ENCODE measurements at regions not wholly inside any gene's neighbourhood (a gene's known extent, or its start where the extent isn't known, plus 50 kb on each side); places are given as distances from the start of the nearest gene placed in this dataset.

- Histone ChIP-seq H3K27me3 (ENCODE audit: low read length) (no peaks in the 10 kb centered on the region), H2AFZ (ENCODE audit: low read depth, low read length, severe bottlenecking) (no peak overlapping the region), H3K9me2 (replicated peaks; ENCODE audit: insufficient read depth, low read length) (no peaks in the 10 kb centered on the region), H3K9me3 (ENCODE audit: insufficient read depth, low read length) (no peaks in the 10 kb centered on the region), H3K9ac (ENCODE audit: low read length) (no peak overlapping the region), H3K36me3 (ENCODE audit: low read length) (no peaks in the 10 kb centered on the region), H3K4me3 (ENCODE audit: insufficient read depth, low read length, poor library complexity, severe bottlenecking) (no peak overlapping the region), H4K20me1 (ENCODE audit: low read depth, low read length) (no peaks in the 10 kb centered on the region), H3K79me2 (ENCODE audit: insufficient read depth, low read length) (no peaks in the 10 kb centered on the region), H3K27ac (ENCODE audit: low read depth, low read length) (no peak overlapping the region), H3K4me2 (ENCODE audit: low read depth, low read length, poor library complexity, severe bottlenecking) (no peak overlapping the region), H3F3A (ENCODE audit: insufficient read depth) (no peaks in the 10 kb centered on the region)
- TF ChIP-seq EZH2phosphoT487 (conservative IDR thresholded peaks at IDR 0.05; ENCODE audit: low read length): no peak
- TF ChIP-seq, protein P1, sequence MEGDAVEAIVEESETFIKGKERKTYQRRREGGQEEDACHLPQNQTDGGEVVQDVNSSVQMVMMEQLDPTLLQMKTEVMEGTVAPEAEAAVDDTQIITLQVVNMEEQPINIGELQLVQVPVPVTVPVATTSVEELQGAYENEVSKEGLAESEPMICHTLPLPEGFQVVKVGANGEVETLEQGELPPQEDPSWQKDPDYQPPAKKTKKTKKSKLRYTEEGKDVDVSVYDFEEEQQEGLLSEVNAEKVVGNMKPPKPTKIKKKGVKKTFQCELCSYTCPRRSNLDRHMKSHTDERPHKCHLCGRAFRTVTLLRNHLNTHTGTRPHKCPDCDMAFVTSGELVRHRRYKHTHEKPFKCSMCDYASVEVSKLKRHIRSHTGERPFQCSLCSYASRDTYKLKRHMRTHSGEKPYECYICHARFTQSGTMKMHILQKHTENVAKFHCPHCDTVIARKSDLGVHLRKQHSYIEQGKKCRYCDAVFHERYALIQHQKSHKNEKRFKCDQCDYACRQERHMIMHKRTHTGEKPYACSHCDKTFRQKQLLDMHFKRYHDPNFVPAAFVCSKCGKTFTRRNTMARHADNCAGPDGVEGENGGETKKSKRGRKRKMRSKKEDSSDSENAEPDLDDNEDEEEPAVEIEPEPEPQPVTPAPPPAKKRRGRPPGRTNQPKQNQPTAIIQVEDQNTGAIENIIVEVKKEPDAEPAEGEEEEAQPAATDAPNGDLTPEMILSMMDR (IDR thresholded peaks at IDR 0.05; ENCODE audit: insufficient read depth, low read length, poor library complexity, severe bottlenecking): no peak
Measured at GRCh38 chr9:80143899-80144298, 572.1 kb downstream of the TLE4 start.

- TF ChIP-seq EZH2phosphoT487 (conservative IDR thresholded peaks at IDR 0.05; ENCODE audit: low read length): no peak
- TF ChIP-seq, protein P1 (IDR thresholded peaks at IDR 0.05; ENCODE audit: insufficient read depth, low read length, poor library complexity, severe bottlenecking): no peak
- no peaks in the 10 kb centered on the region for H3K36me3 ChIP-seq (ENCODE audit: low read length)
- H2AFZ ChIP-seq (ENCODE audit: low read depth, low read length, severe bottlenecking): no peak overlapping the region
- no peak overlapping the region for H3K9ac ChIP-seq (ENCODE audit: low read length)
- no peak overlapping the region for H3K4me2 ChIP-seq (ENCODE audit: low read depth, low read length, poor library complexity, severe bottlenecking)
- no peaks in the 10 kb centered on the region for H3K9me3 ChIP-seq (ENCODE audit: insufficient read depth, low read length)
- H3K27me3 ChIP-seq (ENCODE audit: low read length): no peaks in the 10 kb centered on the region
- H3K27ac ChIP-seq (ENCODE audit: low read depth, low read length): no peak overlapping the region
- H3K79me2 ChIP-seq (ENCODE audit: insufficient read depth, low read length): no peaks in the 10 kb centered on the region
- no peaks in the 10 kb centered on the region for H3K9me2 ChIP-seq (replicated peaks; ENCODE audit: insufficient read depth, low read length)
- no peaks in the 10 kb centered on the region for H4K20me1 ChIP-seq (ENCODE audit: low read depth, low read length)
- no peak overlapping the region for H3K4me3 ChIP-seq (ENCODE audit: insufficient read depth, low read length, poor library complexity, severe bottlenecking)
- no peaks in the 10 kb centered on the region for H3F3A ChIP-seq (ENCODE audit: insufficient read depth)
Measured at GRCh38 chr9:80134487-80134886, 562.7 kb downstream of the TLE4 start.

- no peaks in the 10 kb centered on the region for H3K9me2 ChIP-seq (replicated peaks; ENCODE audit: insufficient read depth, low read length)
- H3K9ac ChIP-seq (ENCODE audit: low read length): no peak overlapping the region
- H3K4me3 ChIP-seq (ENCODE audit: insufficient read depth, low read length, poor library complexity, severe bottlenecking): no peak overlapping the region
- no peaks in the 10 kb centered on the region for H3K36me3 ChIP-seq (ENCODE audit: low read length)
- H3K27me3 ChIP-seq (ENCODE audit: low read length): no peaks in the 10 kb centered on the region
- no peak overlapping the region for H3K27ac ChIP-seq (ENCODE audit: low read depth, low read length)
- H3K9me3 ChIP-seq (ENCODE audit: insufficient read depth, low read length): no peaks in the 10 kb centered on the region
- no peaks in the 10 kb centered on the region for H3K79me2 ChIP-seq (ENCODE audit: insufficient read depth, low read length)
- TF ChIP-seq, protein P1 (IDR thresholded peaks at IDR 0.05; ENCODE audit: insufficient read depth, low read length, poor library complexity, severe bottlenecking): no peak
- TF ChIP-seq EZH2phosphoT487 (conservative IDR thresholded peaks at IDR 0.05; ENCODE audit: low read length): no peak
- H2AFZ ChIP-seq (ENCODE audit: low read depth, low read length, severe bottlenecking): no peak overlapping the region
- no peak overlapping the region for H3K4me2 ChIP-seq (ENCODE audit: low read depth, low read length, poor library complexity, severe bottlenecking)
- no peaks in the 10 kb centered on the region for H4K20me1 ChIP-seq (ENCODE audit: low read depth, low read length)
- no peaks in the 10 kb centered on the region for H3F3A ChIP-seq (ENCODE audit: insufficient read depth)
Measured at GRCh38 chr9:80131627-80132026, 559.9 kb downstream of the TLE4 start.
